ENCODE measurements at regions not wholly inside any gene's neighbourhood (a gene's known extent, or its start where the extent isn't known, plus 50 kb on each side); places are given as distances from the start of the nearest gene placed in this dataset.

DNA sequence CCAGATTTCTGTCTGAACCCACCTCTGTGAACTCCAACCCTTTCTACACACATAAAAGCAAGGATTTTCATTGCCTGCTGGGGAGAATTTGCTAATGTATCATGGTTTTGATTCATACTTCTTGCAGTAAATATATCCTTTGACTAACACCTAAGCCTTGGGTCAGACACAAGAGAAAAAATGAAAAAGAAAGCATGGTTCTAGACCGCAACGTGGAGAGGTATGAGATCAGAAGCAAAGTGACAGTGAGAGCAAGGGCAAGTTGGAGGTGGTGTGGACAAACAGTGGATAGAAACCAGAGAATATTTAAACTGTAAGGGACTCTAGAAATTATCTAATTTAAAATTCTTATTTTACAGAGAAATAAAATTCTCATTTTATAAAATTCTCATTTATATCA, 212.9 kb upstream of the SEMA6A start:
- Histone ChIP-seq H3K4me3 (no peak overlapping the region), H3K36me3 (no peaks in the 10 kb centered on the region), H3K27me3 (ENCODE audit: low read depth) (no peaks in the 10 kb centered on the region), H3K9me3 (replicated peaks) (peaks cover 17% of the 10 kb centered on the region), H3K27ac (replicated peaks) (no peak overlapping the region), H3K4me1 (no peaks in the 10 kb centered on the region)
- TF ChIP-seq, protein P1, sequence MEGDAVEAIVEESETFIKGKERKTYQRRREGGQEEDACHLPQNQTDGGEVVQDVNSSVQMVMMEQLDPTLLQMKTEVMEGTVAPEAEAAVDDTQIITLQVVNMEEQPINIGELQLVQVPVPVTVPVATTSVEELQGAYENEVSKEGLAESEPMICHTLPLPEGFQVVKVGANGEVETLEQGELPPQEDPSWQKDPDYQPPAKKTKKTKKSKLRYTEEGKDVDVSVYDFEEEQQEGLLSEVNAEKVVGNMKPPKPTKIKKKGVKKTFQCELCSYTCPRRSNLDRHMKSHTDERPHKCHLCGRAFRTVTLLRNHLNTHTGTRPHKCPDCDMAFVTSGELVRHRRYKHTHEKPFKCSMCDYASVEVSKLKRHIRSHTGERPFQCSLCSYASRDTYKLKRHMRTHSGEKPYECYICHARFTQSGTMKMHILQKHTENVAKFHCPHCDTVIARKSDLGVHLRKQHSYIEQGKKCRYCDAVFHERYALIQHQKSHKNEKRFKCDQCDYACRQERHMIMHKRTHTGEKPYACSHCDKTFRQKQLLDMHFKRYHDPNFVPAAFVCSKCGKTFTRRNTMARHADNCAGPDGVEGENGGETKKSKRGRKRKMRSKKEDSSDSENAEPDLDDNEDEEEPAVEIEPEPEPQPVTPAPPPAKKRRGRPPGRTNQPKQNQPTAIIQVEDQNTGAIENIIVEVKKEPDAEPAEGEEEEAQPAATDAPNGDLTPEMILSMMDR (IDR thresholded peaks at IDR 0.05; ENCODE audit: borderline replicate concordance), result no peak
- intact Hi-C loops (cut with micrococcal nuclease), result no loop called here
- DNase-seq, result no peak

DNA sequence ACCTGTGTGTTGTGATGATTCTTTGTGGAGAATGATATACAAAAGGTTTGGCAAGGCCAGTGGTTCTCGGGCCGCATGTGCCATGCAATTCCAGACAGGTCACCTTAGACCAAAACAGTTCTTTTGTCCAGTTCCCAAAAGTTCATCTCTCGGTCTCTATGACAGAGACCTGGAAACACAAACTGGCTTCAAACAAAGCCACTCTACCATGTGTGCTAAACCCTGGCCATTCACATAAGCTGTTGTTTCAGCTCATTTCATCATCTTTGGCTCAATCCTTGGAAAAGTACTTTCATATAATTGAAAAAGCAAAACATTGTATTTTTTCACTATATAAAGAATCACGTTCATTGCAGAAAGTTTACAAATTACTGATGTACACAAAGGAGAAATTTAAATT, 210.5 kb upstream of the SEMA6A start:
- TF ChIP-seq, protein P1 (IDR thresholded peaks at IDR 0.05; ENCODE audit: borderline replicate concordance), result no peak
- DNase-seq, result no peak
- intact Hi-C loops (cut with micrococcal nuclease), result no loop called here

GRCh38 chr5:116779846-116780245, 205.2 kb upstream of the SEMA6A start:
- no peak for DNase-seq
- Histone ChIP-seq H3K9me3 (replicated peaks) (no peaks in the 10 kb centered on the region), H3K4me1 (peaks cover 5% of the 10 kb centered on the region), H3K4me3 (no peak overlapping the region), H3K27me3 (ENCODE audit: low read depth) (no peaks in the 10 kb centered on the region), H3K36me3 (no peaks in the 10 kb centered on the region), H3K27ac (replicated peaks) (no peak overlapping the region)
- intact Hi-C loops (cut with micrococcal nuclease), result no loop called here
- TF ChIP-seq, protein P1 (IDR thresholded peaks at IDR 0.05; ENCODE audit: borderline replicate concordance), result no peak

More for the DNA sequence above, 210.5 kb upstream of the SEMA6A start:
- Histone ChIP-seq H3K4me3 (no peak overlapping the region), H3K27ac (replicated peaks) (no peak overlapping the region), H3K27me3 (ENCODE audit: low read depth) (no peaks in the 10 kb centered on the region), H3K4me1 (no peaks in the 10 kb centered on the region), H3K36me3 (no peaks in the 10 kb centered on the region), H3K9me3 (replicated peaks) (peaks cover 11% of the 10 kb centered on the region)

GRCh38 chr5:116778651-116779280, 204.1 kb upstream of the SEMA6A start:
- Histone ChIP-seq H3K4me1 (peaks cover 5% of the 10 kb centered on the region), H3K4me3 (no peak overlapping the region), H3K9me3 (replicated peaks) (no peaks in the 10 kb centered on the region), H3K27me3 (ENCODE audit: low read depth) (no peaks in the 10 kb centered on the region), H3K27ac (replicated peaks) (no peak overlapping the region), H3K36me3 (no peaks in the 10 kb centered on the region)
- no peak for DNase-seq
- TF ChIP-seq, protein P1 (IDR thresholded peaks at IDR 0.05; ENCODE audit: borderline replicate concordance), result no peak
- intact Hi-C loops (cut with micrococcal nuclease), result no loop called here

- Histone ChIP-seq H3K9me3 (replicated peaks) (no peaks in the 10 kb centered on the region), H3K27me3 (ENCODE audit: low read depth) (no peaks in the 10 kb centered on the region), H3K27ac (replicated peaks) (no peak overlapping the region), H3K4me3 (no peak overlapping the region), H3K36me3 (no peaks in the 10 kb centered on the region), H3K4me1 (peaks cover 5% of the 10 kb centered on the region)
- TF ChIP-seq, protein P1 (IDR thresholded peaks at IDR 0.05; ENCODE audit: borderline replicate concordance), result no peak
- DNase-seq, result no peak
- intact Hi-C loops (cut with micrococcal nuclease), result no loop called here
Observed at GRCh38 chr5:116778032-116778431, 203.4 kb upstream of the SEMA6A start.

Measured in left ventricle myocardium inferior (tissue), 1 donor.